Dedifferentiated amniotic fluid mesenchymal stem cell (primary cell): ENCODE measurements at regions not wholly inside any gene's neighbourhood (a gene's known extent, or its start where the extent isn't known, plus 50 kb on each side); places are given as distances from the start of the nearest gene placed in this dataset.

Experiments
- DNase-seq: peaks from one replicate; pipeline ENCODE4 v3.0.0-alpha.2; 2016; ENCODE audit errors: extremely low spot score

GRCh38 chr4:18582841-18583240 is 561.3 kb upstream of the LCORL start:
- no peak for DNase-seq

- DNase-seq: no peak
Observed at GRCh38 chr4:18578307-18578706, 556.8 kb upstream of the LCORL start.

- DNase-seq: no peak
Observed at GRCh38 chr4:18572481-18572880, 550.9 kb upstream of the LCORL start.

- no peak for DNase-seq
Observed at GRCh38 chr4:18571301-18571761, 549.8 kb upstream of the LCORL start.

GRCh38 chr4:18570370-18570769 is 548.8 kb upstream of the LCORL start:
- no peak for DNase-seq

- no peak for DNase-seq
Observed at GRCh38 chr4:18568600-18568999, 547.0 kb upstream of the LCORL start.

- DNase-seq: no peak
Observed at GRCh38 chr4:18566970-18567799, 545.6 kb upstream of the LCORL start.

GRCh38 chr4:18559492-18559891 is 537.9 kb upstream of the LCORL start:
- no peak for DNase-seq

- no peak for DNase-seq
Observed at GRCh38 chr4:18556402-18556801, 534.8 kb upstream of the LCORL start.

GRCh38 chr4:18540349-18540748 is 518.8 kb upstream of the LCORL start:
- DNase-seq: no peak

GRCh38 chr4:18538121-18538520 is 516.6 kb upstream of the LCORL start:
- no peak for DNase-seq

- DNase-seq: no peak
Observed at GRCh38 chr4:18536428-18536827, 514.9 kb upstream of the LCORL start.

GRCh38 chr4:18535948-18536347 is 514.4 kb upstream of the LCORL start:
- DNase-seq: no peak

GRCh38 chr4:18533262-18533775 is 511.8 kb upstream of the LCORL start:
- no peak for DNase-seq

- no peak for DNase-seq
Observed at GRCh38 chr4:18531731-18532130, 510.2 kb upstream of the LCORL start.

- DNase-seq: no peak
Observed at GRCh38 chr4:18529482-18529881, 507.9 kb upstream of the LCORL start.

GRCh38 chr4:18524667-18525066 is 503.1 kb upstream of the LCORL start:
- DNase-seq: no peak

- DNase-seq: no peak
Observed at GRCh38 chr4:18518098-18518497, 496.5 kb upstream of the LCORL start.

- DNase-seq: no peak
Observed at GRCh38 chr4:18513861-18514260, 492.3 kb upstream of the LCORL start.

- DNase-seq: no peak
Observed at GRCh38 chr4:18512718-18513117, 491.2 kb upstream of the LCORL start.

GRCh38 chr4:18511727-18512126 is 490.2 kb upstream of the LCORL start:
- no peak for DNase-seq

- no peak for DNase-seq
Observed at GRCh38 chr4:18508786-18509185, 487.2 kb upstream of the LCORL start.

GRCh38 chr4:18480928-18481327 is 459.4 kb upstream of the LCORL start:
- no peak for DNase-seq

- no peak for DNase-seq
Observed at GRCh38 chr4:18480342-18480741, 458.8 kb upstream of the LCORL start.
